AG09319 (cell line): ENCODE measurements at regions not wholly inside any gene's neighbourhood (a gene's known extent, or its start where the extent isn't known, plus 50 kb on each side); places are given as distances from the start of the nearest gene placed in this dataset.

Experiments
- DNase-seq: peaks from one replicate; pipeline ENCODE4 v3.0.0-alpha.2; 2010; ENCODE audit warnings: low read depth; ENCODE audit errors: extremely low read depth
- TF ChIP-seq, protein P1 (sequence below): IDR thresholded peaks from 2 replicates; pipeline ENCODE4 v1.5.1; 2011; ENCODE audit warnings: low read depth, mild to moderate bottlenecking, inconsistent platforms, low read length, moderate library complexity

DNA sequence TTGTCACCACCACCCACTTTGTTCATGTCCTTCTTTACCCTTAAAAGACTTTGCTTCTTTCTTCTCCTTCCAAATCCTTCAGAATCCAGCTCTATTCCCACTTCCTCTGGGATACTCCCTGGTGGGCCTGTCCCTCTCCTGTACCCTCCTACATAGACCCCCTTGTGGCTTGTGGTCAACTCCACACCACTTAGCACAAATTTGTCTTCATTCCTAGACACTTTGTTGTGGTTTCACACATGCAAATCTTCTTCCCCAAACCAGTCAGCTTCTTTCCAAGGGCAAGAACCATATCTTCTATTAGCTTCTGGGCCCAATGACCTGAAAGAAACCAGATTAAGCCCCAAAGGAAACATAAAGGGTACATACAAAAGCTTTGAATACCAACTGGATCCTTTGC is 342.4 kb downstream of the TNS1 start:
- TF ChIP-seq, protein P1, sequence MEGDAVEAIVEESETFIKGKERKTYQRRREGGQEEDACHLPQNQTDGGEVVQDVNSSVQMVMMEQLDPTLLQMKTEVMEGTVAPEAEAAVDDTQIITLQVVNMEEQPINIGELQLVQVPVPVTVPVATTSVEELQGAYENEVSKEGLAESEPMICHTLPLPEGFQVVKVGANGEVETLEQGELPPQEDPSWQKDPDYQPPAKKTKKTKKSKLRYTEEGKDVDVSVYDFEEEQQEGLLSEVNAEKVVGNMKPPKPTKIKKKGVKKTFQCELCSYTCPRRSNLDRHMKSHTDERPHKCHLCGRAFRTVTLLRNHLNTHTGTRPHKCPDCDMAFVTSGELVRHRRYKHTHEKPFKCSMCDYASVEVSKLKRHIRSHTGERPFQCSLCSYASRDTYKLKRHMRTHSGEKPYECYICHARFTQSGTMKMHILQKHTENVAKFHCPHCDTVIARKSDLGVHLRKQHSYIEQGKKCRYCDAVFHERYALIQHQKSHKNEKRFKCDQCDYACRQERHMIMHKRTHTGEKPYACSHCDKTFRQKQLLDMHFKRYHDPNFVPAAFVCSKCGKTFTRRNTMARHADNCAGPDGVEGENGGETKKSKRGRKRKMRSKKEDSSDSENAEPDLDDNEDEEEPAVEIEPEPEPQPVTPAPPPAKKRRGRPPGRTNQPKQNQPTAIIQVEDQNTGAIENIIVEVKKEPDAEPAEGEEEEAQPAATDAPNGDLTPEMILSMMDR, result no peak

DNA sequence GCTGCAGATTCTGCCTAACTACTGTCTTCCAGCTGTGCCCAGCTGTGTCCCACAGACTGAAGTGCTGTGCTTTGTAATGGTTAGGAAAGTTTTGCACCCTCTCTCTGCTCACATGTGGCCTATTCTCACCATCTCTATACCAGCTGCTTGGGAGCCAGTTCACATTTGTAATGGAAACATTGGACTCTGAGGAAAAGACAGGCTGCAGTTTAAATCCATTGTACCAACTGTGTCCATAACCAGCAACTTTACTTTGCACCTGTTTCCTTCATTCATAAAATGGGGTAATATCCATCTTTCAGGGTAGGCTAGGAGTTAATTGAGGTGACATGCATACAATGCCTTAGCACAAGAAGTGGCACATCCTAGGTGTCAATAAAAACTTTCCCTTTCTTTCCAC is 344.0 kb downstream of the TNS1 start:
- no peak for DNase-seq
- TF ChIP-seq, protein P1, result no peak

More for the DNA sequence above, 342.4 kb downstream of the TNS1 start:
- no peak for DNase-seq

DNA sequence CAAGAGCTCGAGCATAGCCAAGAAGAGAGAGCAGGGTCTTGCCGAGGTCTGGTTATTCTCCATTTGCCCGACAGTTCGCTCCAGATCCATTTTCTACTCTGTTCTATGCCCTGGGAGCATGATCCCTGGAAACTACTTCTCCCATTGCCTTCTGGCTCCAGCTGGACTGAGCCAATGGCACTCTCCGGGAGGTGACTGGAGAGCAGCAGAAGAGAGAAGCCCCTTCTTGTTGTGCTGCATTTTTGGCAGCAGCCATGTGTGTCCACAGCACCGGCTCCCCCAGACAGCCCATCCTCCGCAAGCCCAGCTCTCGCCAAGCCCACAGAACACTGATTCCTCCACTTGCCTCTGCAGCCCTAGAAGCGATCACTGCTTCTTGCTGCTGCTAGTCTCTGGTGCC is 345.5 kb downstream of the TNS1 start:
- DNase-seq, result no peak

DNA sequence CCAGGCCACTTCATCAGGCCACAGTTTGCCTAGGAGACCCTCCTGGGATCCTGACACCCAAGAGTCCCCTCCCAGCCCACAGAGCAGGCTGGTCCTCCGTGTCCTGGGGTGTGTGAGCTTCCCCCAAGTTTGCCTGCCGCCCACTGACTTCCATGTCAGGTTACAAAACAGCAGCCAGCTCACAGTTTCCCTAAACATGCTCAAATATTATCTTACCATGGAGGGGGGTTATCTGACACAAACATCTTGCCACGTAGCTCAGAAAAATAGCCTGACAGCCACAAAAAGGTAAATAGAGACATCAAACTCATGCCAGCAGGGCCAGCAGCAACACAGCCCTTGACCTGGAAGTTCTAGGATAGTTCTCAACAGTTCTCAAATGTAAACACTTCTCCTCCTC is 346.5 kb downstream of the TNS1 start:
- no peak for DNase-seq
- TF ChIP-seq, protein P1, result no peak

More for the DNA sequence above, 345.5 kb downstream of the TNS1 start:
- TF ChIP-seq, protein P1, result no peak

DNA sequence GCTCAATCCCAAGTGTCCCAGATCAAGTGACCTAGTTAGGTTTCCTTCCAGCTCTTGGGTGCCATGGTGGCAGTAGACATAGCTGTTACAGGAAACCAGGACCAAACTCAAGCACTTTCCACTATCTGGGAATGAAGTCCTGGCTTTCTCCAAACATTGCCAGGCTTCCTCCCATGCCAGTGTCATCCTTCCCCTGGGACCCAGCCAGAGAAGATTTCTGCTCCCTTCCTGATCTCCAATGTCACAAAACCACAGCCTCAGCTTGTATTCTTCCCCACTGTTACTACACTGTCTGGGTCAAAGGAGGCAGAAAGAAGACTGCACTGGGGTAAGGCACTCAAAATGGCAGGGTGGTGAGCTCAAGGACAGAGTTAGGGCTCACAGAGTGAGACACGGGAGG is 347.1 kb downstream of the TNS1 start:
- no peak for DNase-seq
- TF ChIP-seq, protein P1, result no peak

DNA sequence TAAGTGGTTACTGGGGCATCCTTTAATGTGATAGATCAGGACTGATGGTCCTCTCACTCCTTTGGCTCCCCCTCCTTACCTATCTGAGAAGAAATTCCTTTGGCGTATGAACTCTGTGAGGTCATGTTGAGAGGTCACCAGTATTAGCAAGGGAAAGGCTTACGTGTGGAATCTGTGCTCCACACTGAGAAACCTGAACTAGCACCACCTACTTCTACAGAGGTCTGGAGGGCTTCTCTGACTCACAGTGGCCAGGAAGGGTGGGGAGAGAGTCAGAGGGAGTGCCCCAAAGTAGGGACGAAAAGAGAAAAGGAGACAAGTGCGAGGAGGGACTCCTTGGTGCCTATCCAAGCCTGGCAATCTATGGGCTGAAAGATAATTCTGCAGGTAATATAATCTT is 348.6 kb downstream of the TNS1 start:
- no peak for DNase-seq
- TF ChIP-seq, protein P1, result no peak

DNA sequence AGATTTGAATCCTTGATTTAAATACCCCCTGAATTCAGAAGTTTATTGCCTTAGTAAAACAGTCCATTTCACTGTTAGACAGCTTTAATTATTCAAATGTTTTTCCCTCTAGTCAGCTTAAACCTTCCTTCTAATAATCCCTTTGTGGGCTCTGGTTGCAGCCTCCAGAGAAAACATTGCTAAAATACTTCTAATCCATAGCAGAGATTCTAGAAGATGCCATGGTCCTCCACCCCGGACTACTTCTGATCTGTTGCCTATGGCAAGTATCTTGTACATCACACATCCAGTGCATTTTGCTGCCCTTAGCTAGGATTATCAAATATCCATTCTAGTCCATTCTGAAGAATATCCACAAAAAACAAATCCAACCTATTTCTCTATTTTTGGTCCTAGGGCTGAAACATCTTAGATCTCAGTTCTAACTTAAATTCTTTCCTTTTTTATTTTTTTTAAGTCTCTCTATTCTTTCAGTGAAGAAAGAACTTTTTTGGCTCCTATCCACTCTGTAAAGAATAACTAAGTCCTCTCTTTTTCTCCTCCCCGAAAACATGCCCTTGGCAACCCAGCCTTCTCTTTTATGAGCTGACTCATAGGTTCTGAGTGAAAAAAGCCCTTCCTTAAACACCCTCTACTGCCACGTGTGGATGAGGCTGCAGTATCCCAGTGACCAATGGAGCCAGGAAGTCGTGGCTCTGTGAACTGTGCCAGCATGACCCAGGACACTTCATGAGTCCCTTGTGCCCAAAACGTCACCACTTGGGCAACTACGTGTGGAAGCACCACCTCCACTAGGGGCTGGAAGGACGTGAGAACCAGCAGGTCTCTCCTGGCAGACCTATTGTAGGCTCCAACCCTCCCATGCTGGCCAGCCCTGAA is 349.8 kb downstream of the TNS1 start:
- peak; percentile 71 for DNase-seq
- TF ChIP-seq, protein P1, result peak; percentile 11
